GM23338 (cell line): ENCODE measurements at regions not wholly inside any gene's neighbourhood (a gene's known extent, or its start where the extent isn't known, plus 50 kb on each side); places are given as distances from the start of the nearest gene placed in this dataset.

Experiments
- ATAC-seq: fragments of 200-7000 bp; cut with Tn5 transposase; 3 replicates; pipeline ENCODE4 v1.9.1; 2020
- DNase-seq: peaks from one replicate; pipeline ENCODE4 v3.0.0-alpha.2; 2015; ENCODE audit warnings: low spot score
- H2AFZ ChIP-seq: fragments of 200-600 bp; sonication (generic); 2 replicates; pipeline ENCODE4 v1.8.0; 2016; ENCODE audit warnings: antibody characterized with exemption, mild to moderate bottlenecking, moderate library complexity
- H3F3A ChIP-seq: fragments of 200-600 bp; sonication (generic); replicated peaks from 2 replicates; pipeline ENCODE4 v1.8.0; 2017; ENCODE audit warnings: antibody characterized with exemption, mixed run types, low read depth
- H3K27ac ChIP-seq: fragments of 200-600 bp; sonication (generic); 2 replicates; pipeline ENCODE4 v1.6.1; 2016; ENCODE audit warnings: low read depth
- H3K27me3 ChIP-seq: fragments of 200-600 bp; sonication (generic); 2 replicates; pipeline ENCODE4 v1.8.0; 2016; ENCODE audit warnings: mild to moderate bottlenecking, mixed run types, moderate library complexity; ENCODE audit not compliant: insufficient read depth
- H3K36me3 ChIP-seq: fragments of 200-600 bp; sonication (generic); 2 replicates; pipeline ENCODE4 v1.8.0; 2016; ENCODE audit warnings: mild to moderate bottlenecking; ENCODE audit not compliant: insufficient read depth
- H3K4me1 ChIP-seq: fragments of 200-600 bp; sonication (generic); 2 replicates; pipeline ENCODE4 v1.8.0; 2016; ENCODE audit warnings: mild to moderate bottlenecking, moderate library complexity; ENCODE audit not compliant: insufficient read depth
- H3K4me2 ChIP-seq: fragments of 200-600 bp; sonication (generic); 2 replicates; pipeline ENCODE4 v1.7.1; 2017; ENCODE audit warnings: mixed run types
- H3K4me3 ChIP-seq: fragments of 200-600 bp; sonication (generic); 2 replicates; pipeline ENCODE4 v1.6.1; 2016; ENCODE audit warnings: mixed run types
- H3K79me2 ChIP-seq: fragments of 200-600 bp; sonication (generic); replicated peaks from 2 replicates; pipeline ENCODE4 v1.8.0; 2017; ENCODE audit warnings: mild to moderate bottlenecking; ENCODE audit not compliant: insufficient read depth
- H3K9me2 ChIP-seq: fragments of 200-600 bp; sonication (generic); 2 replicates; pipeline ENCODE4 v1.8.0; 2017; ENCODE audit not compliant: insufficient read depth
- H4K20me1 ChIP-seq: fragments of 200-600 bp; sonication (generic); replicated peaks from 2 replicates; pipeline ENCODE4 v1.8.0; 2017; ENCODE audit warnings: mild to moderate bottlenecking; ENCODE audit not compliant: insufficient read depth
- H3K27ac Mint-ChIP-seq: 2 replicates; pipeline ENCODE4 v1.8.0; 2020; ENCODE audit warnings: inconsistent platforms, mild to moderate bottlenecking, moderate library complexity, mixed read lengths
- H3K27me3 Mint-ChIP-seq: 3 replicates; pipeline ENCODE4 v1.8.0; 2022; ENCODE audit warnings: low read depth, mild to moderate bottlenecking, moderate library complexity, mixed read lengths, inconsistent platforms; ENCODE audit not compliant: insufficient read depth, poor library complexity
- H3K36me3 Mint-ChIP-seq: 3 replicates; pipeline ENCODE4 v1.8.0; 2021; ENCODE audit warnings: low read depth, mild to moderate bottlenecking, inconsistent platforms, moderate library complexity, mixed read lengths
- H3K4me1 Mint-ChIP-seq: 3 replicates; pipeline ENCODE4 v1.8.0; 2020; ENCODE audit warnings: mild to moderate bottlenecking, inconsistent platforms, mixed read lengths
- H3K4me3 Mint-ChIP-seq: 3 replicates; pipeline ENCODE4 v1.8.0; 2021; ENCODE audit warnings: moderate library complexity, mild to moderate bottlenecking, inconsistent platforms, mixed read lengths
- H3K9me3 Mint-ChIP-seq: 3 replicates; pipeline ENCODE4 v1.8.0; 2020; ENCODE audit warnings: moderate library complexity, mild to moderate bottlenecking, inconsistent platforms, mixed read lengths
- CREB1 ChIP-seq: fragments of 250-450 bp; sonication (Bioruptor Pico); IDR thresholded peaks from 2 replicates; pipeline ENCODE4 v1.5.0; 2020; ENCODE audit warnings: low read depth, mild to moderate bottlenecking, moderate library complexity
- CTCF ChIP-seq, 2 experiments: fragments of 200-600 bp in 1 of 2; sonication (generic) in 1 of 2; conservative IDR thresholded peaks; 2 replicates each; pipeline versions ENCODE4 v1.5.1 to v1.6.1; 2016 to 2017; ENCODE audit warnings: antibody characterized with exemption in 2 of 2, low read depth in 2 of 2, mild to moderate bottlenecking in 2 of 2, moderate library complexity in 1 of 2
- ETS1 ChIP-seq: IDR thresholded peaks from 2 replicates; pipeline ENCODE4 v1.6.1; 2016; ENCODE audit warnings: antibody characterized with exemption
- EZH2 ChIP-seq: fragments of 200-600 bp; sonication (generic); IDR thresholded peaks from one replicate; pipeline ENCODE4 v1.8.0; 2017; ENCODE audit warnings: antibody characterized with exemption, mild to moderate bottlenecking, low read depth; ENCODE audit not compliant: unreplicated experiment
- EZH2phosphoT487 ChIP-seq: fragments of 200-600 bp; sonication (generic); IDR thresholded peaks from one replicate; pipeline ENCODE4 v1.8.1; 2018; ENCODE audit warnings: antibody characterized with exemption; ENCODE audit not compliant: unreplicated experiment
- JUNB ChIP-seq: IDR thresholded peaks from one replicate; pipeline ENCODE4 v1.6.1; 2016; ENCODE audit warnings: antibody characterized with exemption; ENCODE audit not compliant: unreplicated experiment
- NANOG ChIP-seq: IDR thresholded peaks from 2 replicates; pipeline ENCODE4 v1.6.1; 2016; ENCODE audit warnings: antibody characterized with exemption, borderline replicate concordance
- POLR2AphosphoS5 ChIP-seq: IDR thresholded peaks from 2 replicates; pipeline ENCODE4 v1.6.1; 2016; ENCODE audit warnings: antibody characterized with exemption, low read depth
- REST ChIP-seq: IDR thresholded peaks from one replicate; pipeline ENCODE4 v1.6.1; 2018; ENCODE audit warnings: antibody characterized with exemption; ENCODE audit not compliant: unreplicated experiment
- ZNF114 ChIP-seq: fragments of 250-450 bp; sonication (Bioruptor Pico); IDR thresholded peaks from 2 replicates; pipeline ENCODE4 v1.5.0; 2020; ENCODE audit warnings: mild to moderate bottlenecking, moderate library complexity
- ZNF331 ChIP-seq: fragments of 250-450 bp; sonication (Bioruptor Pico); IDR thresholded peaks from 2 replicates; pipeline ENCODE4 v1.5.0; 2020; ENCODE audit warnings: low read depth, mild to moderate bottlenecking, moderate library complexity
- ZNF462 ChIP-seq: fragments of 250-450 bp; sonication (Bioruptor Pico); IDR thresholded peaks from 2 replicates; pipeline ENCODE4 v1.5.0; 2020; ENCODE audit warnings: mild to moderate bottlenecking, moderate library complexity

- TF ChIP-seq CTCF (conservative IDR thresholded peaks at IDR 0.05; ENCODE audit: low read depth in 2 of 2) (no peak), ZNF462 (no peak), ZNF331 (CRISPR knock-in tag) (no peak), EZH2 (no peak), ETS1 (no peak), POLR2AphosphoS5 (no peak), ZNF114 (no peak), REST (no peak), EZH2phosphoT487 (no peak), CREB1 (no peak), NANOG (no peak), JUNB (no peak)
- Histone ChIP-seq H3F3A (0 out of 2 replicates have a peak, but pooled peaks cover 2% of the 10 kb centered on the region), H3K4me3 (no peak overlapping the region), H3K36me3 (no peaks in the 10 kb centered on the region), H3K27ac (no peak overlapping the region), H3K4me2 (no peak overlapping the region), H3K9me2 (no peaks in the 10 kb centered on the region), H3K79me2 (no peaks in the 10 kb centered on the region), H4K20me1 (no peaks in the 10 kb centered on the region), H2AFZ (no peak overlapping the region), H3K27me3 (no peaks in the 10 kb centered on the region), H3K4me1 (no peaks in the 10 kb centered on the region)
- H3K4me1 Mint-ChIP-seq, result no peaks in the 10 kb centered on the region
- peak; percentile 48 for ATAC-seq
- no peaks in the 10 kb centered on the region; the same call in 2 of the 3 replicates for H3K9me3 Mint-ChIP-seq
- no peak overlapping the region for H3K27ac Mint-ChIP-seq
- H3K27me3 Mint-ChIP-seq, result peaks cover 4% of the 10 kb centered on the region
- DNase-seq, result no peak
- H3K36me3 Mint-ChIP-seq, result no peaks in the 10 kb centered on the region
- H3K4me3 Mint-ChIP-seq, result no peak overlapping the region
Measured at GRCh38 chr16:82302042-82302727, 132.2 kb upstream of the MPHOSPH6 start.
